Endothelial cell (in vitro differentiated cells): ENCODE measurements at regions not wholly inside any gene's neighbourhood (a gene's known extent, or its start where the extent isn't known, plus 50 kb on each side); places are given as distances from the start of the nearest gene placed in this dataset.

Source experiments
- DNase-seq: peaks from one replicate; pipeline ENCODE4 v3.0.0; 2021; ENCODE audit warnings: low spot score
- H3K27ac Mint-ChIP-seq: one replicate; pipeline ENCODE4 v1.8.0; 2021; ENCODE audit warnings: mixed read lengths, inconsistent platforms; ENCODE audit not compliant: unreplicated experiment
- H3K27me3 Mint-ChIP-seq: one replicate; pipeline ENCODE4 v1.8.0; 2021; ENCODE audit warnings: mild to moderate bottlenecking, moderate library complexity, mixed read lengths, inconsistent platforms; ENCODE audit not compliant: unreplicated experiment
- H3K36me3 Mint-ChIP-seq: one replicate; pipeline ENCODE4 v1.8.0; 2021; ENCODE audit warnings: mild to moderate bottlenecking, low read depth, mixed read lengths, inconsistent platforms; ENCODE audit not compliant: unreplicated experiment
- H3K4me1 Mint-ChIP-seq: one replicate; pipeline ENCODE4 v1.8.0; 2021; ENCODE audit warnings: mild to moderate bottlenecking, mixed read lengths, inconsistent platforms; ENCODE audit not compliant: unreplicated experiment
- H3K4me3 Mint-ChIP-seq: one replicate; pipeline ENCODE4 v1.8.0; 2021; ENCODE audit warnings: mild to moderate bottlenecking, mixed read lengths, inconsistent platforms; ENCODE audit not compliant: unreplicated experiment
- H3K9me3 Mint-ChIP-seq: one replicate; pipeline ENCODE4 v1.8.0; 2021; ENCODE audit warnings: mixed read lengths, inconsistent platforms; ENCODE audit not compliant: unreplicated experiment
- TF ChIP-seq, protein P1 (sequence below): fragments of 200-600 bp; sonication (generic); IDR thresholded peaks from one replicate; pipeline ENCODE4 v1.5.0; 2021; ENCODE audit warnings: antibody characterized with exemption; ENCODE audit not compliant: unreplicated experiment

DNA sequence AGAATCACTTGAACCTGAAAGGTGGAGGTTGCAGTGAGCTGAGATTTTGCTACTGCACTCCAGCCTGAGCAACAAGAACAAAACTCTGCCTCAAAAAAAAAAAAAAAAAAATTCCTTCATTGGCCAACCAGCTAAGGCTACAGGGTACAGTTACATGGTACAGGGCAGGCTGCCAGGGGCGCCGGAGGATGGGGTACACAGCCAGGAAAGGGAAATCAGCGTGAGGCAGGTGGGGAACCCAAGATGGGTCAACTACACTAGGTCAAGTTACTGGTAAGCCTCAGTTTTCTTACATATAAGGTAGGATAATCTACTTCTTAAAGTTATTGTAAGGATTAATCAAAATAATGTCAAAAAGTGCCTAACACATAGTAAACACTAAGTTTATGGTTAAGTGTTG, 69.6 kb upstream of the KCNK12 start:
- DNase-seq: no peak
- no peak overlapping the region for H3K4me3 Mint-ChIP-seq
- peaks cover 2% of the 10 kb centered on the region for H3K27me3 Mint-ChIP-seq
- H3K9me3 Mint-ChIP-seq: no peaks in the 10 kb centered on the region
- H3K27ac Mint-ChIP-seq: no peak overlapping the region
- TF ChIP-seq, protein P1, sequence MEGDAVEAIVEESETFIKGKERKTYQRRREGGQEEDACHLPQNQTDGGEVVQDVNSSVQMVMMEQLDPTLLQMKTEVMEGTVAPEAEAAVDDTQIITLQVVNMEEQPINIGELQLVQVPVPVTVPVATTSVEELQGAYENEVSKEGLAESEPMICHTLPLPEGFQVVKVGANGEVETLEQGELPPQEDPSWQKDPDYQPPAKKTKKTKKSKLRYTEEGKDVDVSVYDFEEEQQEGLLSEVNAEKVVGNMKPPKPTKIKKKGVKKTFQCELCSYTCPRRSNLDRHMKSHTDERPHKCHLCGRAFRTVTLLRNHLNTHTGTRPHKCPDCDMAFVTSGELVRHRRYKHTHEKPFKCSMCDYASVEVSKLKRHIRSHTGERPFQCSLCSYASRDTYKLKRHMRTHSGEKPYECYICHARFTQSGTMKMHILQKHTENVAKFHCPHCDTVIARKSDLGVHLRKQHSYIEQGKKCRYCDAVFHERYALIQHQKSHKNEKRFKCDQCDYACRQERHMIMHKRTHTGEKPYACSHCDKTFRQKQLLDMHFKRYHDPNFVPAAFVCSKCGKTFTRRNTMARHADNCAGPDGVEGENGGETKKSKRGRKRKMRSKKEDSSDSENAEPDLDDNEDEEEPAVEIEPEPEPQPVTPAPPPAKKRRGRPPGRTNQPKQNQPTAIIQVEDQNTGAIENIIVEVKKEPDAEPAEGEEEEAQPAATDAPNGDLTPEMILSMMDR: no peak
- no peaks in the 10 kb centered on the region for H3K4me1 Mint-ChIP-seq
- no peaks in the 10 kb centered on the region for H3K36me3 Mint-ChIP-seq

DNA sequence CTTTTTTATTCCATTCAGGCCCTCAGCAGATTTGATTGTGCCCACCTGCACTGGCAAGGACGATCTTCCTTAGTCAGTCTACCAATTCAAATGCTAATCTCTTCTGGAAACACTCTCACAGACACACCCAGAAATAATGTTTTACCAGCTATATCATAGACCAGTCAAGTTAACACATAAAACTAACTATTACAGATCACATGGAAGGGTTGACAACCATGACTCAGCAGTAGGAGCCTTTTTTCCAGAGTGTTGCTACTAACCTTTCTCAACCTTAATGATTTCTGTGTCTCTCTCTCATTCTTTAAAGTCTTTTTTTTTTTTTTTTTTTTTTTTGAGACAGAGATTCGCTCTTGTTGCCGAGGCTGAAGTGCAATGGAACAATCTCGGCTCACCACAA, 68.7 kb upstream of the KCNK12 start:
- TF ChIP-seq, protein P1: no peak
- DNase-seq: no peak
- Mint-ChIP-seq H3K36me3 (no peaks in the 10 kb centered on the region), H3K9me3 (no peaks in the 10 kb centered on the region), H3K27me3 (peaks cover 2% of the 10 kb centered on the region), H3K27ac (no peak overlapping the region), H3K4me1 (peaks cover 4% of the 10 kb centered on the region), H3K4me3 (no peak overlapping the region)

DNA sequence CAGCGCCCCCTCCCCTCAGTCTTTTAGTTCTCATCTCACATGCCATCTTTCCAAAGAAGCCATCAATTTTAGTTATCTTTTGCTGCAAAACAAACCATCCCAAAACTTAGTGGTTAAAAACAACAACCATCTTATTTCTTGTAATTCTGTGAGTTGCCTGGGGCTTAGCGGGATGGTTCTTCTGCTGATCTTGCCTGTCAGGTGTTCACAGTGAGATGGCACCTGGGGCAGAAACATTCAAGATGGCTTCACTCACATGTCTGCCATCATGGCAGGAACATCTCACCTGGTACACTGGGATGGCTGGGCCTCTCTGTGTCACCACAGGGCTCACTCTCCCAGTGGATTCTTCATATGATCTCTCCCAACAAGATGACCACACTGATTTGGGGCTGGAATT, 67.6 kb upstream of the KCNK12 start:
- Mint-ChIP-seq H3K27me3 (peaks cover 2% of the 10 kb centered on the region), H3K9me3 (no peaks in the 10 kb centered on the region), H3K4me3 (no peak overlapping the region), H3K27ac (no peak overlapping the region), H3K4me1 (peaks cover 4% of the 10 kb centered on the region), H3K36me3 (no peaks in the 10 kb centered on the region)
- TF ChIP-seq, protein P1: no peak
- DNase-seq: no peak

DNA sequence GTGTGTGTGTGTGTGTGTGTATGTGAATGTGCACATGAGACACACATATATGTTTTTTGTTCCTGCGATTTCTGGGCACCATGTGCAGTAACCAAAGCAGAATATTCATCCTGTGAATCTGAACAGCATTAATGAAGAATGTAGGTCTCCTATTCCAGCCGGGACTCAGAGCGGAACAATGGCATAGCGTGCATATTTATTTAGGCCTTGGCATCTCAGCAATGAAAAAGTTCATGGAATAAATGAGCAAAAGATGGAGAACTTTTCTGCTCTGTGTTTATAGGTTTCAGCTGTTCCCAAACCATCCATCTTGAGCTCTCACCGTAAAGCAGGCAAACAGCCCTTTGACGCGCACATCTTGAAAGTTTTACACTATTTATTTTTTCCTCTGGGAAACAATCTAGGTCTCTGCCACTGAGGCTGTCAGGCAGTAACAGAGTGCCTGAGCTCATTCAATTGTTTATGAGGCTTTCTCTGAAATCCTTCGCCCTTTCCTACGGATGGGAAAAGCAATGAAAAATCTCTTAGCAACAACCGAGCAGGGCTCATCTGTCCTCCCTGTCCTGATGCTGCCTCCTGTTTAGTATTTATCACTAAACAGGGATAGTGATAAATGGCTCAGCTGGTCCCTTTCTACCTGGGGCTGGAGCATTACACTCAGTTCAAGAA, 65.9 kb upstream of the KCNK12 start:
- TF ChIP-seq, protein P1: no peak
- DNase-seq: no peak
- Mint-ChIP-seq H3K4me3 (no peak overlapping the region), H3K9me3 (no peaks in the 10 kb centered on the region), H3K4me1 (peaks cover 4% of the 10 kb centered on the region), H3K36me3 (no peaks in the 10 kb centered on the region), H3K27ac (no peak overlapping the region), H3K27me3 (peaks cover 5% of the 10 kb centered on the region)

DNA sequence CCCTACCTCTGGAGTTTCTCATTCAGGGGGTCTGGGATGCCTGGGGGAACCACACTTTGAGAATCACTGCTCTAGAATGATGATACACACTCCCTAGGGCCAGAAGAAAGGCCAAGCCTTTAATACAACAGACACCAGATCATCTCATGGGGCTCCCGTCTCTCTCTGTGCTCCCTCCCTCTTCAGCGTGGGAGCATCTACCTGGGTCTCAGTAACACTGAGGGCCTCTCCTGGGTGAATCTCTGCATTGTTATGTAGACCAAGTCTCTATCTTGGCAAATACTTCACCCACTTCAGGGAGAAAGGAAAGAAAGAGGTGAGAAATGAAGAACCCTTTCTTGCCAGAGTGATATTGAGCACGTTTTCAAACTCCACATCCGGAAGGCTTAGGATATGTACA, 65.4 kb upstream of the KCNK12 start:
- Mint-ChIP-seq H3K27ac (no peak overlapping the region), H3K9me3 (no peaks in the 10 kb centered on the region), H3K4me3 (no peak overlapping the region), H3K36me3 (no peaks in the 10 kb centered on the region), H3K27me3 (peaks cover 5% of the 10 kb centered on the region), H3K4me1 (peaks cover 4% of the 10 kb centered on the region)
- no peak for DNase-seq
- TF ChIP-seq, protein P1: no peak
